ENCODE measurements at regions not wholly inside any gene's neighbourhood (a gene's known extent, or its start where the extent isn't known, plus 50 kb on each side); places are given as distances from the start of the nearest gene placed in this dataset.

GRCh38 chr5:152514827-152515397 lies 109.8 kb upstream of the NMUR2 start:
- H3K9me3 ChIP-seq (ENCODE audit: low read length): no peaks in the 10 kb centered on the region
- H3K4me2 ChIP-seq (ENCODE audit: low read length): no peak overlapping the region
- H3K27me3 ChIP-seq (ENCODE audit: low read length): peaks cover 12% of the 10 kb centered on the region; the same call in 1 of the 2 replicates
- no peak overlapping the region for H2AFZ ChIP-seq (ENCODE audit: low read length)
- no peaks in the 10 kb centered on the region for H3F3A ChIP-seq (ENCODE audit: low read length, unreplicated experiment)
- no peaks in the 10 kb centered on the region for H4K20me1 ChIP-seq (ENCODE audit: low read length)
- H3K79me2 ChIP-seq (ENCODE audit: low read length): no peaks in the 10 kb centered on the region
- H3K4me1 ChIP-seq (ENCODE audit: insufficient read depth, low read length): no peaks in the 10 kb centered on the region
- ATAC-seq (peak; percentile 38), DNase-seq (peak; percentile 53)
- H3K9me2 ChIP-seq (replicated peaks; ENCODE audit: low read length): no peaks in the 10 kb centered on the region
- intact Hi-C loops (cut with micrococcal nuclease): no loop called here
- ChIA-PET POLR2A (ENCODE audit: unreplicated experiment) (no interaction called here), CTCF (interaction anchor here (0.6 kb wide), 6 partner anchors 136 to 1831 kb away, joined by 3 to 11 read pairs (median 4); no protein-coding TSS in a partner anchor)
- BruUV-seq (replicated peaks): no TSS peak
- no peak for TF ChIP-seq EZH2 (IDR thresholded peaks at IDR 0.05; ENCODE audit: low read length, unreplicated experiment)
- TF ChIP-seq, protein P1, sequence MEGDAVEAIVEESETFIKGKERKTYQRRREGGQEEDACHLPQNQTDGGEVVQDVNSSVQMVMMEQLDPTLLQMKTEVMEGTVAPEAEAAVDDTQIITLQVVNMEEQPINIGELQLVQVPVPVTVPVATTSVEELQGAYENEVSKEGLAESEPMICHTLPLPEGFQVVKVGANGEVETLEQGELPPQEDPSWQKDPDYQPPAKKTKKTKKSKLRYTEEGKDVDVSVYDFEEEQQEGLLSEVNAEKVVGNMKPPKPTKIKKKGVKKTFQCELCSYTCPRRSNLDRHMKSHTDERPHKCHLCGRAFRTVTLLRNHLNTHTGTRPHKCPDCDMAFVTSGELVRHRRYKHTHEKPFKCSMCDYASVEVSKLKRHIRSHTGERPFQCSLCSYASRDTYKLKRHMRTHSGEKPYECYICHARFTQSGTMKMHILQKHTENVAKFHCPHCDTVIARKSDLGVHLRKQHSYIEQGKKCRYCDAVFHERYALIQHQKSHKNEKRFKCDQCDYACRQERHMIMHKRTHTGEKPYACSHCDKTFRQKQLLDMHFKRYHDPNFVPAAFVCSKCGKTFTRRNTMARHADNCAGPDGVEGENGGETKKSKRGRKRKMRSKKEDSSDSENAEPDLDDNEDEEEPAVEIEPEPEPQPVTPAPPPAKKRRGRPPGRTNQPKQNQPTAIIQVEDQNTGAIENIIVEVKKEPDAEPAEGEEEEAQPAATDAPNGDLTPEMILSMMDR (conservative IDR thresholded peaks at IDR 0.05; ENCODE audit: low read depth, low read length): peak; percentile 76
- H3K4me3 ChIP-seq (ENCODE audit: low read length): no peak overlapping the region
- no peak overlapping the region for H3K27ac ChIP-seq (ENCODE audit: low read length)
- H3K36me3 ChIP-seq (ENCODE audit: low read depth, low read length): no peaks in the 10 kb centered on the region
- H3K9ac ChIP-seq (ENCODE audit: low read length): no peak overlapping the region

DNA sequence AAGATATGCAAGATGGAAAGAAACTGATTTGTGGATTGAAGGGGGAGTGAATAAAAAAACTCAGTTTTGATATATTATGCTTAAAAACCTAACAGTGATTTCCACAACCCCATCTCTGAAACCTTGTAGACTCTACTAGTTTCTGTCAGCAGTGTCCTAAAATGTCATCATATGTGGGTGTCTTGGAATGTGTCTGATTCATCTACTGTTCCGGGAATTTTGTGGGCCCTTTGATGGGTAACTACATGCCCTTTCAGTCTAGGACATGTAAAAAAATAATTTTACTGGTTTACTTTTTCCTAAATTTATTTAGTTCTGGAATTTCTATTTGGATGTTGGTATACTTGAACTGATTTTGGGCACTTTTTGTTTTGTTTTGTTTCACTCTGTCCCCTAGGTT lies 118.9 kb upstream of the NMUR2 start:
- Histone ChIP-seq H3K9me2 (replicated peaks; ENCODE audit: low read length) (no peaks in the 10 kb centered on the region), H3K27ac (ENCODE audit: low read length) (no peak overlapping the region), H3K79me2 (ENCODE audit: low read length) (no peaks in the 10 kb centered on the region), H3K27me3 (ENCODE audit: low read length) (peaks cover 34% of the 10 kb centered on the region), H2AFZ (ENCODE audit: low read length) (no peak overlapping the region), H3F3A (ENCODE audit: low read length, unreplicated experiment) (no peaks in the 10 kb centered on the region), H3K9ac (ENCODE audit: low read length) (no peak overlapping the region), H3K9me3 (ENCODE audit: low read length) (no peaks in the 10 kb centered on the region), H3K4me3 (ENCODE audit: low read length) (no peak overlapping the region), H3K4me2 (ENCODE audit: low read length) (no peak overlapping the region), H3K4me1 (ENCODE audit: insufficient read depth, low read length) (no peaks in the 10 kb centered on the region), H4K20me1 (ENCODE audit: low read length) (no peaks in the 10 kb centered on the region), H3K36me3 (ENCODE audit: low read depth, low read length) (no peaks in the 10 kb centered on the region)
- CTCF ChIA-PET: no interaction called here
- TF ChIP-seq EZH2phosphoT487 (IDR thresholded peaks at IDR 0.05; ENCODE audit: borderline replicate concordance, low read length): no peak
- no peak for TF ChIP-seq EZH2 (IDR thresholded peaks at IDR 0.05; ENCODE audit: low read length, unreplicated experiment)
- TF ChIP-seq, protein P1 (conservative IDR thresholded peaks at IDR 0.05; ENCODE audit: low read depth, low read length): no peak
- ATAC-seq (no peak), DNase-seq (no peak)
- POLR2A ChIA-PET (ENCODE audit: unreplicated experiment): no interaction called here
- no TSS peak for BruUV-seq (replicated peaks)
- intact Hi-C loops (cut with micrococcal nuclease): no loop called here

GRCh38 chr5:152527358-152528052 lies 122.4 kb upstream of the NMUR2 start:
- ChIA-PET POLR2A (ENCODE audit: unreplicated experiment) (no interaction called here), CTCF (no interaction called here)
- no peaks in the 10 kb centered on the region for H3K79me2 ChIP-seq (ENCODE audit: low read length)
- H3F3A ChIP-seq (ENCODE audit: low read length, unreplicated experiment): no peaks in the 10 kb centered on the region
- no peak for ATAC-seq
- TF ChIP-seq EZH2 (IDR thresholded peaks at IDR 0.05; ENCODE audit: low read length, unreplicated experiment) (no peak), EZH2phosphoT487 (IDR thresholded peaks at IDR 0.05; ENCODE audit: borderline replicate concordance, low read length) (no peak)
- TF ChIP-seq, protein P1 (conservative IDR thresholded peaks at IDR 0.05; ENCODE audit: low read depth, low read length): no peak
- no peaks in the 10 kb centered on the region for H3K9me3 ChIP-seq (ENCODE audit: low read length)
- no peak overlapping the region for H3K4me2 ChIP-seq (ENCODE audit: low read length)
- H3K27me3 ChIP-seq (ENCODE audit: low read length): peaks cover 42% of the 10 kb centered on the region
- H3K27ac ChIP-seq (ENCODE audit: low read length): no peak overlapping the region
- no peak overlapping the region for H2AFZ ChIP-seq (ENCODE audit: low read length)
- H4K20me1 ChIP-seq (ENCODE audit: low read length): no peaks in the 10 kb centered on the region
- no peak overlapping the region for H3K9ac ChIP-seq (ENCODE audit: low read length)
- no peaks in the 10 kb centered on the region for H3K4me1 ChIP-seq (ENCODE audit: insufficient read depth, low read length)
- no peak overlapping the region for H3K4me3 ChIP-seq (ENCODE audit: low read length)
- no TSS peak for BruUV-seq (replicated peaks)
- DNase-seq: no peak
- intact Hi-C loops (cut with micrococcal nuclease): no loop called here
- no peaks in the 10 kb centered on the region for H3K36me3 ChIP-seq (ENCODE audit: low read depth, low read length)
- H3K9me2 ChIP-seq (replicated peaks; ENCODE audit: low read length): no peaks in the 10 kb centered on the region
